ENCODE measurements at regions not wholly inside any gene's neighbourhood (a gene's known extent, or its start where the extent isn't known, plus 50 kb on each side); places are given as distances from the start of the nearest gene placed in this dataset.
A peak's percentile ranks its signal among the peaks of the same experiment; 100 is the strongest.
"Not testable (repeated sequence)": the region's sequence is repeated elsewhere in the genome, so short reads cannot be mapped to it uniquely, and the experiment has no call there.

DNA sequence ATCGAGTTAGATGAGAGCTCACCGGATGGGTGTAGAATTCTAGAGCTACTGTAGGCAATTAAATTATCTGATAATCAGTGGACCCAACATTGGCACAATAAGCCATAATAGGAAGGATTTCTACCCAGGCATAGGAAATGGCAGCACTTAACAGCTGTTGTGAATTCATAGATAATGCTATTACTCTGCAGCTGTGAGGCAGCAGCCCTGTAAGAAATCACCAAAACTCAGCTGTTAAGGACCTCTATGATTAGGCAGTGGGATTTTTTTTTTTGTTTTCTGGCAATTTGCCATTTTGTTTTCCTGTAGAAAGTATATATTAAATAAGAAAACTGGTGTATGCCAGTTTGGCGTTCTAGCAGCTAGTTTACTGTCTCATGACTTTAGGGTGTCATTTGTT lies 609.1 kb upstream of the SLC35B3 start:
- DNase-seq = no peak

DNA sequence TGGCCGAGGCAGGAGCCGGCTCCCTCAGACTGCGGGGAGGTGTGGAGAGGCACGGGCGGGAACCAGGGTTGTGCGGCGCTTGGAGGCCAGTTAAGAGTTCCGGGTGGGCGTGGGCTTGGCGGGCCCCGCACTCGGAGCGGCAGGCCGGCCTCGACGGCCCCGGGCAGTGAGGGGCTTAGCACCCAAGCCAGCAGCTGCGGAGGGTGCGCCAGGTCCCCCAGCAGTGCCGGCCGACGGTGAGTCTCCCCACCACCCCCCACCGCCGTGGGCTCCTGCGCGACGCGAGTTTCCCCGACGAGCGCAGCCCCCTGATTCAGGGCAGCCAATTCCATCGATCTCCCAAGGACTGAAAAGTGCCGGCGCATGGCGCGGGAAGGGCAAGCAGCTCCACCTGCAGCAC lies 605.4 kb upstream of the SLC35B3 start:
- DNase-seq = no peak

DNA sequence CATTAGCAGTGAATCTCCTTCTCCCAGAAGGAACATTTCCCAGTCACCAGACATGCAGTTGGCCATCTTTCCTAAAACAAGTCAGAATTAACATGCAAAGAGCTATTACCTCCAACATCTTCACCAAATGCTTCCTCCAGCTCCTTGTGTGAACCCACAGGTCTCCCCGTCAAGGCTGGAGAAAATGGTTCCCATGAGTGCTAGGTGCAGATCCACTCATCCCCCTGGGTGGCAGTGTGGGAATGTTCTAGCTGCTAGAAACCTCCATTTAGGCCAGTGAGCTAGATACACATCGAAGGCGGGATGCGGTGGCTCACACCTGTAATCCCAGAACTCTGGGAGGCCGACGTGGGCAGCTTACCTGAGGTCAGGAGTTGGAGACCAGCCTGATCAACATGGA lies 603.9 kb upstream of the SLC35B3 start:
- DNase-seq = no peak

DNA sequence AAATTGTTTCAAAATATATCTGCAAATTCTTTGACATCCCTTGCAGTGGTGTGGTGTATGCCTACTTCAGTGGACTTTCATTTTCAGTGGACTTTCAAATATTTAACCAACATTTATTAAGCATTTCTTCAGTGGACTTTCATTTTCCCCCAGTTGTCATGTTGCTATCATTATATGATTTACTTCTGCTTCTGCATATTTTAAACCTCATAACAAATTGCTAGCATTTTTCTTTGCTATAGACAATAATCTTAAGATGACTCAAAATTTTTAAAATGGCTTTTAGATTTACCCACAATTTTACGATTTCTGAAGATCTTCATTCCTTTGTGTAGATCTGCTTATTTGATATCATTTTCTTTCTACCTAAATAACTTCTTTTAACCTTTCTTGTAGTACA lies 592.7 kb upstream of the SLC35B3 start:
- no peak for DNase-seq

DNA sequence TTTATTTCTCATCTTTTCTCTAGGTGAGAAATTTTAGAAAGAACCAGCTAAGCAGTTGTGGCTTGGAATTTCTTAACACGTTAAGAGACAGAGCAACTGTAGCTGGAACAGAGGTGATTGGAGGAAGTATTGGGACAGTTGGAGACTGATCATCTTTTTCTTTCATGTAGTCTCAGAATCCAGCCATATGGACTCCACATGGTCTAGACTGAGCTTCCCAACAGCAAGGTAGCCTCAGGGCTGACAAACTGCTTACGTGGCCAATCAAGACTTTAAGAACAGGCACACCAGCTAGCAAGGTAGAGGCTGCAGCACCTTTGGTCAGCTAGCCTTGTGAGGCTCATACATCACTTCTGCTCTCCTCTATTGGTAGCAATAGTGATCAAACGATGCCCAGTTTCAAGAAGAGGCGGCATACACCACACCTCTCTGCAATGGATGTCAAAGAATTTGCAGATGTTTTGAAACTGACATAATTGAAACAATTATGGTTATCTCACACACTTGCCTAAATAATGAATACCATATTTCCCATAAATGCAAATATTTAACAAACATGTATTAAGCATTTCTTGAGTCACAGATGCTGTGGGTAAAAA lies 590.5 kb upstream of the SLC35B3 start:
- no peak for DNase-seq

DNA sequence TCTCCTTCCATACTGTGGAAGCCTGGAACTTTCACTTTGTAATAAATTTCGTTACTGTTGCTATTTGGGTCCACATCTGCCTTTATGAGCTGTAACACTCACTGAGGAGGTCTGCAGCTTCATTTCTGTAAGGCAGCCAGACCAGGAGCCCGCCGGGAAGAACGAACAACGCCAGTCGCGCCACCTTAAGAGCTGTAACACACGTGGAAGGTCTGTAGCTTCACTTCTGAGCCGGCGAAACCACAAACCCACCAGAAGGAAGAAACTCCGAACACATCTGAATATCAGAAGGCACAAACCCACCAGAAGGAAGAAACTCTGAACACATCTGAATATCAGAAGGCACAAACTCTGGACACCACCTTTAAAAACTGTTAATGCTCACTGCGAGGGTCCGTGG lies 589.9 kb upstream of the SLC35B3 start:
- DNase-seq = no peak

DNA sequence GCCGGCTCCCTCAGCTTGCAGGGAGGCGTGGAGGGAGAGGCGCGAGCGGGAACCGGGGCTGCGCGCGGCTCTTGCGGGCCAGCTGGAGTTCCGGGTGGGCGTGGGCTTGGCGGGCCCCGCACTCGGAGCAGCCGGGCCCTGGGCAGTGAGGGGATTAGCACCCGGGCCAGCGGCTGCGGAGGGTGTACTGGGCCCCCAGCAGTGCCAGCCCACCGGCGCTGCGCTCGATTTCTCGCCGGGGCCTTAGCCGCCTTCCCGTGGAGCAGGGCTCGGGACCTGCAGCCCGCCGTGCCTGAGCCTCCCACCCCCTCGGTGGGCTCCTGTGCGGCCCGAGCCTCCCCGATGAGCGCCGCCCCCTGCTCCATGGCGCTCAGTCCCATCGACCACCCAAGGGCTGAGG lies 588.9 kb upstream of the SLC35B3 start:
- not testable (repeated sequence) for DNase-seq

DNA sequence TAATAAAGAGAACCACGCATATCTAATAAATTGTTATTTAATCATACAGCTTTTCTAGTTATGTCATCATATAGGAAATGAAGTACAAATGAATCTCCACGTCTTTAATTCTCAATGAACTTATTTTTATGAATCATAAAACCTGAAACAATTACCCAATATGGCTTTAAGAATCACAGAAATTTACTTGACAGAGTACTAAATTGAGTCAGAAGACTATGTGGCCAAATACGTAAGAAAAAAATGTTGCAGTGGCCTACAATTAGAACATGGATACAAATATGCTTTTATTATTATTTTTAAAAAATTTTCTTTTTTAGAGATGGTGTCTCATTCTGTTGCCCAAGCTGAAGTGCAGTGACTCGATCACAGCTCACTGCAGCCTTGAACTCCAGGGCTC lies 584.7 kb upstream of the SLC35B3 start:
- DNase-seq = no peak

DNA sequence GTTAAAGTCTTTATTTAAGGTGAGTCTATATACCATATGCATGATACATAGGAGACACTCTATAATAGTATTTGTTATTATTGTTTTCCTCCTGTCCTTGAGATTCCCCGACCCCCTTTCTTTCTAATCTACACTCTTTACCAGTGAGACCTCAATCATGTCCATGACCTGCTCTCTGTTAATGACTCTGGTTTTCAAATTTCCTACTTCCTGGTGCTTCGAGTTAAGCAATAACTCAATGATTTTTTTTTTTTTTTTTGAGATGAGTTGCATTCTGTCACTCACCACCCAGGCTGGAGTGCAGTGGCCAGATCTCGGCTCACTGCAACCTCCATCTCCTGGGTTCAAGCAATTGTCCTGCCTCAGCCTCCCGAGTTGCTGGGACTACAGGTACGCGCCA lies 574.6 kb upstream of the SLC35B3 start:
- no peak for DNase-seq

DNA sequence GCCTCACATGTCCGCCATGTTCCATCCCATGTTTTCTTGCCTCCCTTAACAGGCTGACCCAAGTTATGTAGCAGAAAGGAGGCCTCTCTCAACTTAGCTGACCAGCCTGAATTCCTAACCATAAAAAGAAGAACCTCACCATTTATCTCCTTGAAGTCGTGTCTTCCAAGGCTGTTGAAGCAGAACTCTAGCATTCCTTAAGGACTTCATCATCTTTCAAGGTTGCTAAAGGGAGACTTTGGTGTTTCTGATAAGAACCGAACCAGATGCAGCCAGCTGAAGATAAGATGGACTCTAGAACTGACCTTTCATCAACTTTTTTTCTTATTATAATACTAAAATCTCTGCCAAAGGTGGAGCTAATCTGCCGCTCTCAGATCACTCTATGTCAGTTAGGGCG lies 571.7 kb upstream of the SLC35B3 start:
- DNase-seq = no peak

DNA sequence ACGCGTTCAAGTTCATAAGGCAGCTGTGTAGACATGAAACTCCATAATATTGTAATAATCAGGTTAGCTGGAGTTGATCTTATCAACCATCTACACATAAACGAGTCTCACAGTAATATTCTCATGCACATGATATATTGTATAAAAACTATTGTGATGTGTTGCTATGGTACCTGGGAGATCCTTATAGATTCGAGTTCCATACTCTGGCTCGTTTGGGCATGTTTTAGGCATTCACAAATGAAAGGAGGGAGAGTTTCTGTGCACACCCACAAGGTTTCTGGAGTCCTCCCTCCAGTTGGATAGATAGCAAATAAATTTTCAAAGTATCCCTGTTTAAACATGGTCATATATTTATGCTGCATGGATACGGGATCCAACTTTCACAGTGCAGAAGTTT lies 567.5 kb upstream of the SLC35B3 start:
- DNase-seq = no peak

DNA sequence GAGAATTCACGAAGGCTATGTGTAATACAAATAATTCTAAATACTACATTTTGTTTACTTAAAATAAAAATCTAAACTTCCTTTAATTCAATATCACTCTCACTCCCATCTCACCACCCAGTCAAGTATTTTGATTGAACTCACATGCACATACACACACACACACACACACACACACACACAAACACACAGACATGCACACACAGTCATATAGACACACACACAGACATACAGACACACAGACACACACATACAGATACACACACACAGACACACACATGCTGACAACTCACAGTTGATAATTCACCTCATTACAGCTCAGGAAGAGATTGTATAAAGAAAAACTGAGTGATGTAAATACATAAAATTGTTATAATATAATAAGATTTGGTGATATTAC lies 559.8 kb upstream of the SLC35B3 start:
- DNase-seq = no peak

DNA sequence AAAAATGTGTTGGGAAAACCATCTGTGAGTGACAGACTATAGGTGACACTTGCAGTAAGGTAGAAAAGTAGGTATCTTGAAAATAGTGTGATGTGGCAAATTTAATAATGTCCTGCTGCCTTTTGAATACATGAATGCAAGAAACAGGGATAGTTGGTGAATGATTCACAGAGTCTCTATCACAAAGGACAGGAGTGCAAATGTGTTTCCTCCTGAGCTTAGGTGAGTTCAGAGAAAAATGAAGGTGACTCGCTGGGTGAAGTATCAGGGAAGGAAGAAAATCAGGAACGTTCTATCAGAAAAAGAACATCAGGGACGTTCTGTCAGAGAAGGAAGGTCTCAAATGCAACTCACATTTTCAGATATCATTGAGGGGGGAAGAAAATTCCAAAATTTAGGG lies 557.8 kb upstream of the SLC35B3 start:
- DNase-seq = no peak

DNA sequence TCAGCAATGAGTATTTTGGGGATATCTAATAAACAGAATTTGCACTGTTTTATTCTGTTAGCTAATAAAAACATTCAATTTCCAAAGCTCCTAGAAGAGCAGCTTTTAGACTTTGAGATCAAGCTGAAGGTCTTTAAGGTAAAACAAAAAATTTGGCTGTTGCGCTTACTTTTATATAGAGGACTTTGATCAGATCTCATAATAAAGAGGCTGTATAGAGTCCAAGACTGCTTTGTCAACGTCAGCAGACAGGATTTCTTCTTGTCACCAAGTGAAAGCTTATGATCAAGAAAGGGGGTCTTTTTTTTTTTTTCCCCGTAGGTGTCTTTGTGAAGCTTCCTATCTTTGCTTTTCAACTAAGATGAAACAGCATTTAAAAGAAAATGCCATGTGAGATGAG lies 556.5 kb upstream of the SLC35B3 start:
- no peak for DNase-seq

DNA sequence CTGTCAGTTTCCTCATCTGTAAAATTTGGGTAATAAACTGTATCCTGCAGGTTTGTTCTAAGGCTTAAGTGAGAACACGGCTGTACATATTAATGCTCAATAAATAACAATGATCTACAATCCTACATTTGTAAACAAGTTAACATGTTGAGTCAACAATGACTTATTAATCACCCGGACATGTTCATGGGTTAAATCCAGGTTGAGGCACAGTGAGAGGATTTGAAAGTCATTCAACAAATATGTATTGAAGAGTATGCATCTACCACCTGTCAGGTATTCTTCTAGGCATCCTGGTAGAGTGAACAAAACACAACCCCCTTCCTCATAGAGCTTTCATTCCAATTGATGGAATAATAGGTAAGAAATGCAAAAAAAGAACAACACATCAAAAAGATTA lies 554.7 kb upstream of the SLC35B3 start:
- no peak for DNase-seq

DNA sequence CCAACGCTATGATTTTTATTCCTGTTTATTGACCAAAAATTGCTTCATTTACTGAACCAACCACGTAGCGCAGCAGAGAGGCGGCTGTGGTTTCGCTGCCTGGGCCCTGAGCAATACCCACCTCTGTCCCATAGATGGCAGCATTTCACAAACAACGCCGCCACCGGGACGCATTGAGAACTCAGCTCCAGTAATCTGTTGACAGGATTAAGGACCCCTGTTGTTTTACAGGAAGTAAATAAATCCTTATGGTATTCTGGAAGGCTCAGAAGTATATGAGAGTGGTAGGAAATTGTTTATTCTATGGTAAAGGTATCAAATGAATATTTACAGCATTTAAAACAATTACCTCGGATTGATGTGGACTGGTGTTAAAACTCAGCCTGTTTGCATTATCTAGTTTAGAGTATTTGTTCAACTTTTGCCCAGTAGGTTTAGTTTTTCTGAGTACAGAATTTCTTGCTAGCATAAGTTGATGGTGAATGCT lies 547.9 kb upstream of the SLC35B3 start:
- peak; percentile 13 for DNase-seq

DNA sequence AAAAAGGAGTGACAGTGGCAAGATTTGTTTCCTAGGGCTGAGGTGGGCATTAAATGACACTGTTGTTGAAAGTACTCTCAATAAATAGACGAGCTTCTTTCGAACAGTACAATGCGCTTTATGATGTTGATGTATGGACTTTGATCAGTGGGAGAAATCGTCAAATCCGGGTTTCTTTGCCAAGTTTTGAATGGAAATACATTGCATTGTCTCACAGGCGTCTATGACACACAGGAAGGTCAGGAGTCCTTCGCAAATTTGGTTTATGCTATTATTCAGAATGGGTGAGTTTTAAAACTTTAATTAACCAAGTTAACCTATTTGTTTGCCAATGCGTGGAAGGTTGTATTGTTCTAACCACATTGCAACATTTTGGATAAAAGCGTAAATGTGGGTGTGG lies 547.3 kb upstream of the SLC35B3 start:
- no peak for DNase-seq

DNA sequence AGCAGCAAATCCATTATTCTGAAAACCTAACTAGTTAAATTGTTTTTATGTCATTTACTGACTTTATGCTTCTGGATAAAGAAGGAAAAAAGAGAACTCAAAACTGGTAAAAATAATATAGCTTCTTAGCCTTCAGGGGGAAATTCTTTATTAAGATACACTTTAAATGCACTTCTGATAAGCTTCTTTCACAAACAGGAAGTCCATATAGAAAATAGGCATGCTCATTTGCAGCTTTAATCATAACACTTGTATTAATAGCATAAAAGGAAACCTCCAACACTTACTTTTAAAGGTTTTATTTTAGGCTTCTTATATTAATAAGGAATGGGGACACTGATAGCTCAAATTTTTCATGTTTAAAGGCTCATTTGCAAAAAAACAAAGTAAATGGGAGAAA lies 538.0 kb upstream of the SLC35B3 start:
- no peak for DNase-seq

DNA sequence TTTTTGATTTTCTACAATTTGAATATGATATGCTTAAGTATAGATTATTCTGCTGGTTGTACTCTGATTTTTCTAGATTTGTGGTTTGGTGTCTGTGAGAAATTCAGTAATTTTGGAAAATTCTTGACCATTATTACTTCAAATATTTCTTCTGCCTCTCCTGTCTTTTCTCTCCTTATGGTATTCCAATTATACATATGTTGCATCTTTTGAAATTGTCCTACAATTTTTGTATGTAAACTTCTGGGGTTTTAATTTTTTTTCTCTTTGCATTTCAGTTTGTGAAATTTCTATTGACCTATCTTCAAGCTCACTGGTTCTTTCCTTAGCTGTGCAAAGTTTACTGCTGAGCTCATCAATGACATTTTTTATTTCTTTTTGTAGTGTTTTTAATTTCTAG lies 534.4 kb upstream of the SLC35B3 start:
- no peak for DNase-seq

DNA sequence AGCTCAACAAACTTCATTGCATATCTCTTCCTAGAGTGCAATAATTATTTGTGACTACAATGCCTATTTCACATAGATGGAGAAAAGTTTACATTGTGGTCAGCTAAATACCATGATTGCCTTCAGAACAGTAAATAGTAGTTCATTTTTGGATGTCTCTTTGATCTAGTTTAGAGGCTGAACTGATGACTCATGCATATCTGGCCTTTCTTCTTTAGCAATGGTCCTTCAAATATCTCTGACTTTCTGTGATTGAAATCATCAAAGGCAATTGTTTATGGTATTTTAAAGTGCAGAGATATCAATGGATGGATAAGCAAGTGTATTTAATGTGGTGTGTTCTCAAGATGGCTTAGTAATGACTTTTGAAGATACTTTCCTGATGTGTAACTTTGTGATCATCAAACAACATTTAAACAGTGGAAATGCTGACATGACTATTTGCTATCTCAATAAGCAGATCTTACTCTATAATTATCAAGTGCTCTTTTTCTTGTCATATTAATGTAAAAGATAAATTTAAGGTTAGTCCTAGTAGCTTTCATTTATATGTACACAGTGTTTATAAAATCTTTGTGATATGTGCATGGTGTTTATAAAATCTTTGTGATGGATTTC lies 523.7 kb upstream of the SLC35B3 start:
- no peak for DNase-seq

DNA sequence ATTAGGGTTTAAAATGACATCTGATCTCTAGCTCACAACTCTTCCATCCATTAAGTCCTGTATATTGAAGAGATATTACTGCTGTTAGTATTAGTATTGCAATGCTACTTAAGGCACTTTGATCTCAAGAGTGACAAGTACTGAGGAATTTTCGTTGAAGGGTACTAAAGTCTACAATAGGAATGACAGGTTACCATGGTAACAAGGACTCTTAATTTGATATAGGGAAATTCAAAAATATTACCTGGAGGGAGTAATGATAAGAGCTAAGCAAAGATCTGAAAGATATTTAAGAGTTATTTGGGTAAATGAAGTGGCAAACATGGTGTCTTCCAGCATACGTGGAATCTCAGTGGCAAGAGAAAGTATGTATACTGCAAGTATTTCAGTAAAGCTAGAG lies 518.0 kb upstream of the SLC35B3 start:
- no peak for DNase-seq

DNA sequence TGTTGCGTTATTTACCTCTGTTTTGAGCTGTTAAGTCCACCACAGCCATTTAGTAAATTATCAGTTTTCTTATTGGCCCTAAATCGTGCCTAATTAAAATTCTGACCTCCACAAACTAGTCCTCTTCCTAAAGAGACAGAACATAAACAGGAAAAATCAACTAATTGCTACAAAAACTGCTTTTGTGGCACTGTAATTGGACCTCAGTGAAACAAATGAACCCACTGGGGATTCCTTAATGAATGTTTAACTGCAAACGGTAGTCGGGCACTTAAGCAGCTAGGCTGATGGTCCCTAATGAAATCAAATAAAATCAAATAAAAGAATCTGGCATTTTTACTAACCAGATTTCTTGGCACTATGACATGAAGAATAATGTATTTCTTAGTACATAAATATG lies 513.4 kb upstream of the SLC35B3 start:
- no peak for DNase-seq

DNA sequence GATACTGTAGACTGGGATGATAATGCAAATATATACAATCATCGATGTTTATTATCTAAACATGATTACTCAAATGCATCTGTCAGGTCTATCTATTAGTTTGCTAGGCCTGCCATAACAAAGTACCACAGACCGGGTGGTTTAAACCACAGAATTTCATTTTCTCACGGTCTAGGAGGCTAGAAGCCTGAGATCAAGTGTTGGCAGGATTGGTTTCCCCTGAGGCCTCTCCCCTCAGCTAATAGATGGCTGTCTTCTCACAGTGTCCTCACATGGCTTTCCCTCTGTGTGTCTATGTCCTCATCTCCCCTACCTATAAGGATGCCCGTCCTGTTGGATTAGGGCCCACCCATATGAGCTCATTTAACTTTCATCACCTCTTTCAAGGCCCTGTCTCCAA lies 512.6 kb upstream of the SLC35B3 start:
- DNase-seq = no peak

DNA sequence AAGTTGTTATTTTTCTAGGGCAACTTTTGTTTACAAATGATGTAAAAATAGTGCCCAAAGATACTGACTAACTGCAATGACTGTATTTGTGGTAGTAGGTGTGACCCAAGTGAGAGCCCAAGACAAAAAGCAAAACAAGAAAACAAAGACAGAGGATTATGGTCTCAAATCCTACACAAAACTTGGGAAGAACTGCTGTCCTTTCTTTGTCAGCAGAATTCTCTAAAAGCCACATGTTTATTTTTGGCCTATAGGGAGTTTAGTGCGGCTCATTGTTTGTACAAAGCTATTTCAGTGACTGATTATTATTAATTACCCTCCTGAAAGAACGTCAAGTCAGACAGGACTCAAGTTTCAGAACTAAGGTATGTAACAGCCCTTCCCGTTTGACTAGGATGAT lies 509.2 kb upstream of the SLC35B3 start:
- no peak for DNase-seq

DNA sequence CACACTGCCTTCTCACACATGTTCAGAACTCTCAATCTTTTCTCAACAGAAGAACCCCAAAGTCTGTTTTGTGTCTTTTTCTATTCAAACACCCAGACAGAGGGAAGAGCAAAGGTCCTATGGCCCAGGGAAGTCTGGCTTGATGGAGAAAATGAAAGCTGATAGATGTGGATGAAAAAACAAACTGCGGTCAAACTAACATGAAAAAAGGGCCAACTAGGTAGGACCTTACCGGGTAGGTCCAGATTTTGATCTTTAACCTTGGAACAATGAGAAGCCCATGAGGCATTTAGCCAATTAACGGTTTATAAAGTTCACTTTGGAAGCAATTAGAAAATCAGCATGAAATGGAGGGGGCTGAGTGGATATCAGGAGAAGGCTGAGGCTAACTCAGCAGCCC lies 507.7 kb upstream of the SLC35B3 start:
- DNase-seq = no peak
